ENCODE measurements at regions not wholly inside any gene's neighbourhood (a gene's known extent, or its start where the extent isn't known, plus 50 kb on each side); places are given as distances from the start of the nearest gene placed in this dataset.
"Not testable (repeated sequence)": the region's sequence is repeated elsewhere in the genome, so short reads cannot be mapped to it uniquely, and the experiment has no call there.

DNA sequence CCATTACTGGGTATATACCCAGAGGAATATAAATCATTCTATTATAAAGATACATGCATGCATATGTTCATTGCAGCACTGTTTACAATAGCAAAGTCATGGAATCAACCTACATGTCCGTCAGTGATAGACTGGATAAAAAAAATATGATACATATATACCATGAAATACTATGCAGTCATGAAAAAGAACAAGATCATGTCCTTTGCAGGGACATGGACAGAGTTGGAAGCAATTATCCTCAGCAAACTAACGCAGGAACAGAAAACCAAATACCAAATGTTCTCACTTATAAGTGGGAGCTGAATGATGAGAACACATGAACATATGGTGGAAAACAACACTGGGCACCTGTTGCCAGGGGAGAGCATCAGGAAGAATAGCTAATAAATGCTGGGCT, 88.4 kb upstream of the ZNF92 start:
- TF ChIP-seq, protein P1, sequence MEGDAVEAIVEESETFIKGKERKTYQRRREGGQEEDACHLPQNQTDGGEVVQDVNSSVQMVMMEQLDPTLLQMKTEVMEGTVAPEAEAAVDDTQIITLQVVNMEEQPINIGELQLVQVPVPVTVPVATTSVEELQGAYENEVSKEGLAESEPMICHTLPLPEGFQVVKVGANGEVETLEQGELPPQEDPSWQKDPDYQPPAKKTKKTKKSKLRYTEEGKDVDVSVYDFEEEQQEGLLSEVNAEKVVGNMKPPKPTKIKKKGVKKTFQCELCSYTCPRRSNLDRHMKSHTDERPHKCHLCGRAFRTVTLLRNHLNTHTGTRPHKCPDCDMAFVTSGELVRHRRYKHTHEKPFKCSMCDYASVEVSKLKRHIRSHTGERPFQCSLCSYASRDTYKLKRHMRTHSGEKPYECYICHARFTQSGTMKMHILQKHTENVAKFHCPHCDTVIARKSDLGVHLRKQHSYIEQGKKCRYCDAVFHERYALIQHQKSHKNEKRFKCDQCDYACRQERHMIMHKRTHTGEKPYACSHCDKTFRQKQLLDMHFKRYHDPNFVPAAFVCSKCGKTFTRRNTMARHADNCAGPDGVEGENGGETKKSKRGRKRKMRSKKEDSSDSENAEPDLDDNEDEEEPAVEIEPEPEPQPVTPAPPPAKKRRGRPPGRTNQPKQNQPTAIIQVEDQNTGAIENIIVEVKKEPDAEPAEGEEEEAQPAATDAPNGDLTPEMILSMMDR (IDR thresholded peaks at IDR 0.05), result not testable (repeated sequence)
- TF ChIP-seq POLR2A (IDR thresholded peaks at IDR 0.05), result not testable (repeated sequence)

Measured in breast epithelium (tissue), 3 donors.